Memory B cell (primary cell): ENCODE measurements at regions not wholly inside any gene's neighbourhood (a gene's known extent, or its start where the extent isn't known, plus 50 kb on each side); places are given as distances from the start of the nearest gene placed in this dataset.
"Not testable (repeated sequence)": the region's sequence is repeated elsewhere in the genome, so short reads cannot be mapped to it uniquely, and the experiment has no call there.

Experiments used
- ATAC-seq: fragments of 150-1000 bp; cut with Tn5 transposase; 2 replicates; pipeline ENCODE4 v1.10.0; 2021; ENCODE audit warnings: low read depth, mild to moderate bottlenecking, moderate library complexity
- DNase-seq, 2 donors: peaks; one replicate each; pipeline ENCODE4 v3.0.0; 2022; ENCODE audit warnings: low spot score in 2 of 2
- H3K27ac Mint-ChIP-seq: one replicate; pipeline ENCODE4 v1.8.0; 2022; ENCODE audit warnings: mild to moderate bottlenecking, moderate library complexity, mixed read lengths
- H3K27me3 Mint-ChIP-seq: one replicate; pipeline ENCODE4 v1.8.0; 2022; ENCODE audit warnings: mixed read lengths
- H3K36me3 Mint-ChIP-seq: one replicate; pipeline ENCODE4 v1.8.0; 2022; ENCODE audit warnings: mild to moderate bottlenecking, mixed read lengths
- H3K4me1 Mint-ChIP-seq: one replicate; pipeline ENCODE4 v1.8.0; 2022; ENCODE audit warnings: mixed read lengths
- H3K4me3 Mint-ChIP-seq: one replicate; pipeline ENCODE4 v1.8.0; 2022; ENCODE audit warnings: mild to moderate bottlenecking, moderate library complexity, mixed read lengths
- H3K9me3 Mint-ChIP-seq: one replicate; pipeline ENCODE4 v1.8.0; 2022; ENCODE audit warnings: mixed read lengths

DNA sequence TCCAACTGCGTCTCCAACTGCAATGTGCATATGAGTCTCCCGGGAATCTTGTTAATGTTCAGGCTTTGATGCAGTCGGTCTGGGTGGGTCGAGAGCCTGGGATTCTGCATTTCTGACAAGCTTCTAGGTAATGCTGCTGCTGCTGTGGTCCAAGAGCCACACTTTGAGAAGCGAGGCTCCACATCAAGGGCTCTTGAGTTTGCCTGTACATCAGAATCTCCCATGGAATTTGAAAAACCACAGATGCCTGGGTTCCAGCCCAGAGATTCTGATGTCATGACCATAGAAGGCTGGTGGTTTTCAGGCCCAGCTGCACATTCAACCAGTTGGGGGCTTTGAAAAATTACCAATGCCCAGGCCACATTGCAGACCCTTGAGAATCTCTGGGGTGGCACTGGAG, 93.9 kb upstream of the TARDBP start:
- Mint-ChIP-seq H3K9me3 (no peaks in the 10 kb centered on the region), H3K27me3 (peaks cover 10% of the 10 kb centered on the region), H3K4me3 (no peak overlapping the region), H3K27ac (no peak overlapping the region), H3K36me3 (no peaks in the 10 kb centered on the region), H3K4me1 (peaks cover 11% of the 10 kb centered on the region)
- DNase-seq (no peak), ATAC-seq (no peak)

DNA sequence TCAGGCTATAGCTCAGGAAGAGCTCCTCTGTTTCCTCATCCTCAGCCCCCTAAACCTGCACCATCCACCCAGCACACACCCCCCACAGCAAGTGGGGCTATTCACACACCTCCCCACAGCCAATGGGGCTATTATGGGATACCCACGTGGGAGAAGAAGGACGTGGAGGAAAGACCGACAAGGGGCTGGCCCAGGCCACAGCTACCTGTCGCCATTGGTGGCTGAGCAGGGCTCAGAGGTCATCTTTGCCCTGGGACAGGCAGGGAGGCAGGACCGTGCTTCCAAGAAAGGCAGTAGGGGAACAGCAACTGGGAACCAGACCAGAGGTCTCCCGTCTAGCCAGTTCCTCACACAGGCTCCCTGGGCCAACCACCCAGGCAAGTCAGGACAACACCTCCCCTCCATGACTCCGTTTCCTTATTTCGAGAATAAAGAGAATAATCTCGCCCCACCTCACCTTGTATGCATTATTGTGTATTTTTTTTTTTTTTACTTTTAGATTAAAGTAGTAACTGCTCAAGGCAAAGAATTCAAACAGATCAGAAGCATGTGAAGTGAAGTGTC, 92.3 kb upstream of the TARDBP start:
- Mint-ChIP-seq H3K36me3 (no peaks in the 10 kb centered on the region), H3K27ac (no peak overlapping the region), H3K4me3 (no peak overlapping the region), H3K4me1 (peaks cover 11% of the 10 kb centered on the region), H3K27me3 (peaks cover 8% of the 10 kb centered on the region), H3K9me3 (peaks cover 2% of the 10 kb centered on the region)
- DNase-seq = no peak
- ATAC-seq = no peak

DNA sequence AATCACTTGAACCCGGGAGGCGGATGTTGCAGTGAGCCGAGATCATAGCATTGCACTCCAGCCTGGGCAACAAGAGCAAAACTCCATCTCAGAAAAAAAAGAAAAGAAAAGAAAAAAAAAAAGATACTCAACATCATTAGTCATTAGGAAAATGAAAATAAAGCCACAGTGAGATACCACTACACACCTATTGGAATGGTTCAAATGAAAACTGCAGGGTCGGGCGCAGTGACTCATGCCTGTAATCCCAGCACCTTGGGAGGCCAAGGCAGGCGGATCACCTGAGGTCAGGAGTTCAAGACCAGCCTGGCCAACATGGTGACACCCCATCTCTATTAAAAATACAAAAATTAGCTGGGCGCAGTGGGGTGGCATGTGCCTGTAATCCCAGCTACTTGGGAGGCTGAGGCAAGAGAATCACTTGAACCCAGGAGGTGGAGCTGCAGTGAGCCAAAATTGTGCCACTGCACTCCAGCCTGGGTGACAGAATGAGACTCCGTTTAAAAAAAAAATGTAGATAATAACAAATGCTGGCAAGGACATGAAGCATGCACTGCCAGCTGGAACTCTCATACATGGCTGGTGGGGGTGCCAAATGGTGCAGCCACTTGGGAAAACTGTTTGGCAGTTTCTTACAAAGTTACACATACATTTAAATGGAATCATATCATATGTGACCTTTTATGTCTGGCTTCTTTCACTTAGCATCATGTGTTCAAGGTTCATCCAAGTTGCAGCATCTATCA, 90.0 kb upstream of the TARDBP start:
- H3K4me1 Mint-ChIP-seq, H3K27ac Mint-ChIP-seq, H3K9me3 Mint-ChIP-seq, DNase-seq, ATAC-seq, H3K36me3 Mint-ChIP-seq, H3K4me3 Mint-ChIP-seq: not testable (repeated sequence)
- H3K27me3 Mint-ChIP-seq = peaks cover 11% of the 10 kb centered on the region

DNA sequence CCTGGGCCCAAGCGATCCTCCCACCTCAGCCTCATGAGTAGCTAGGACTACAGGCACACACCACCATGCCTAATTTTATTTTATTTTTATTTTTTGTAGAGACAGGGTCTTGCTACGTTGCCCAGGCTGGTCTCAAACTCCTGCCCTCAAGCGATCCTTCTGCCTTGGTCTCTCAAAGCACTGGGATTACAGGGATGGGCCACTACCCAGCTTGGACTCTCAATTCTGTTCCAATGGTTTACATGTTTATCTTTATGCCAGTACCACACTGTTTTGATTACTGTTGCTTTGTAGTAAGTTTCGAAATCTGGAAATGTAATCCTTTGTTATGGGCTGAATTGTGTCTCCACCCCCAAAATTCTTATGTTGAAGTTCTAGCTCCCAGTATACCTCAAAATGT, 88.4 kb upstream of the TARDBP start:
- DNase-seq (no peak), ATAC-seq (no peak)
- H3K9me3 Mint-ChIP-seq = peaks cover 3% of the 10 kb centered on the region
- H3K4me1 Mint-ChIP-seq = no peaks in the 10 kb centered on the region
- no peak overlapping the region for H3K27ac Mint-ChIP-seq
- H3K36me3 Mint-ChIP-seq = no peaks in the 10 kb centered on the region
- peaks cover 10% of the 10 kb centered on the region for H3K27me3 Mint-ChIP-seq
- H3K4me3 Mint-ChIP-seq = no peak overlapping the region

DNA sequence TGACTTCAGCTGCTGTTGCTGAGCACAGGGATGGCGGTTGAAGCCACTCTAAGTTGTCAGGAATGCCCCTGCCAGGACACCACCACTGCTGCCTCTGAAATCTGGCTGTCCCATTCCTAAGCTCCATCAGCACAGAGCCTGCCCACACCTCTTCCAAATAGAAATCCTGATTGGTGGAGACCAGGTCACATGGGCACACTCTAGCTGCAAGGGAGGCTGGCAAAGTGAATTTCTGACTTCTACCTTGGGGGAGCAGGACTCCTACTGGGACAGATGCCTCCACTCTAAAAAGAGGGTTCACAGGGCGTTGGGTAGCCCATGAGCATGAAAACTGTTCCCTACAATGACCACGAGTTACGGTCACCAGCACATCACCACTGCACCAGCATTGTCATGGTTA, 83.8 kb upstream of the TARDBP start:
- Mint-ChIP-seq H3K4me1 (no peaks in the 10 kb centered on the region), H3K9me3 (peaks cover 3% of the 10 kb centered on the region), H3K27me3 (peaks cover 5% of the 10 kb centered on the region), H3K4me3 (no peak overlapping the region), H3K36me3 (no peaks in the 10 kb centered on the region), H3K27ac (no peak overlapping the region)
- no peak for ATAC-seq
- DNase-seq = no peak

DNA sequence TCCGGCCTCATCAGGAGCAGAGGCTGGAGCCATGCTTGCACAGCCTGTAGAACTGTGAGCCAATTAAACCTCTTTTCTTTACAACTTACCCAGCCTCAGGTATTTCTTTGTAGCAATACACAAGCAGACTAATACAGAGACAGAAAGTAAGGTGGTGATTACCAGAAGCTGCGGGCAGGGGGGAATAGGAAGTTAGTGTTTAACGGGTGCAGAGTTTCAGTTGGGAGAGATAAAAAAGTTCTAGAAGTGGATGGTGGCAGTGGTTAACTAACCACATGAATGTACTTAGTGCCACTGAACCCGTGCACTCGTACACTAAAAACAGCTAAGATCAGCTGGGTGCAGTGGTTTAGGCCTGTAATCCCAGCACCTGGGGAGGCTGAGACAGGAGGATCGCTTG, 80.4 kb upstream of the TARDBP start:
- H3K4me1 Mint-ChIP-seq = no peaks in the 10 kb centered on the region
- no peak for DNase-seq
- no peak overlapping the region for H3K27ac Mint-ChIP-seq
- H3K9me3 Mint-ChIP-seq = peaks cover 1% of the 10 kb centered on the region
- peaks cover 2% of the 10 kb centered on the region for H3K27me3 Mint-ChIP-seq
- H3K4me3 Mint-ChIP-seq = no peak overlapping the region
- no peak for ATAC-seq
- no peaks in the 10 kb centered on the region for H3K36me3 Mint-ChIP-seq

DNA sequence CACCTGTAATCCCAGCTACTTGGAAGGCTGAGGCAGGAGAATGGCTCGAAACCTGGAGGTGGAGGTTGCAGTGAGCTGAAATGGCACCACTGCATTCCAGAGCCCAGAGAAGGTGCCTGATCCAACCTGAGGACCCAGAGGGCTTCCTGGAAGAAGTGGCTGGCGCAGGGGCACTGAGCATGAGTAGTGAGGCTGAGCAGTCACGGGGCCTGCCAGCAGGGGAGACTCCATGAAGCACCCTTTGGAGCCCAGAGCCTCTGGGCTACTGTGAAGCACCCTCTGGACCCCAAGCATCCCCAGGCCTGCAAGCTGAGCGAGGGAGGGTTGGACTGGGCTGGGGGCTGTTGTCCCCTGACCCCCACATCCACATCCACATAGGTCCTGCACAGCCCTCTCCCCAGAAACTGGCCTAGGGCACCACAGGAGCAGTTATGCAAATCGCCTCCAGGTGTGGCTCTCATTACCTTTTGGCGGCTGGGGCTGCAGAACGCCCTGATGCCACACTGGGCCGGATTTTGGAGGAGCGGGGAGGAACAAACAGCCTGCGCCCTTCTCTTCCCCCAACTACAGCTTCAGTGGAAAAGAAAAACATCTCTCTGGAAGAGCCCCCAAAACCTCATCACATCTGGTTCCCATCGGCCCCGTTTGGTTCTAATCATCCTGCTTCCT, 78.2 kb upstream of the TARDBP start:
- ATAC-seq = no peak
- Mint-ChIP-seq H3K27ac (no peak overlapping the region), H3K36me3 (no peaks in the 10 kb centered on the region), H3K27me3 (peaks cover 1% of the 10 kb centered on the region), H3K9me3 (no peaks in the 10 kb centered on the region), H3K4me3 (no peak overlapping the region), H3K4me1 (no peaks in the 10 kb centered on the region)
- DNase-seq = no peak

DNA sequence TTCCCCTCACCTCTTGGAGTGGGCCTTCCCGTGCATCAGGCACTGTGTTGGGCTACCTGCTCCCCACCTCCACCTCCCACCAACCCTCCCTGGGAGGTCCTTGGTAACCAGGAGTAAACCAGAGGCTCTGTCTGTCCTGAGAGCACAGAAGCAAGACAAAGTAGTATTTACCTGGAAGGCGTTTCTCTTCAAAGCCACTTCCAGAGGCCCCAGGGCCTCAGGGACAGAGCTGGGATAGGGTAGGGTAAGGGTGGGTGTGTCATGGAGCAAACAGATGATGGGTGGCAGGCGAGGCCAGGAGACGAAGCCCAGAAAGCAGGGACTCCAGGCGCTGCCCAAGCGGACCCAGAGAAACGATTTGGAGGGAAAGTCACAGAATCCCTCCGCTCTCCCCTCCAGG, 77.2 kb upstream of the TARDBP start:
- ATAC-seq (no peak), DNase-seq (no peak)
- Mint-ChIP-seq H3K9me3 (no peaks in the 10 kb centered on the region), H3K4me1 (peaks cover 8% of the 10 kb centered on the region), H3K36me3 (no peaks in the 10 kb centered on the region), H3K27ac (no peak overlapping the region), H3K27me3 (peaks cover 1% of the 10 kb centered on the region), H3K4me3 (no peak overlapping the region)

DNA sequence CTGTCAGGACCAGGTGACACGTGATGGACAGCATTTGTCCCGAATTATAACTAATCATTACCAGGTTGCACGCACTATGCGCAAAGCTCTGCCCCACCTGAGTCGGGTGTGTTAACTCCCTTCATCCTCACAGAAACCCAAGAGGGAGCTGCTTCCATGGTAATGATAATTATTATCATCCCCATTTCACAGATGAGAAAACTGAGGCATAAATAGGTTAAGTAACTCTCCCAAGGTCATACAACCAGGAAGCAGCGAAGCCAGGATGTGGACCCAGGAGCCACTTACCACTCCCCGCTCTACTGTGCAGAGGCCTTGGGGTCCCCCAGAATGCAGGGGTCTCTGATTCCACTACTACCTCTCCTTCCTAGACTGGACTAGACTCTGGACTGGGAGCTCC, 76.7 kb upstream of the TARDBP start:
- peaks cover 10% of the 10 kb centered on the region for H3K4me1 Mint-ChIP-seq
- H3K27me3 Mint-ChIP-seq = peaks cover 1% of the 10 kb centered on the region
- ATAC-seq (no peak), DNase-seq (no peak)
- no peak overlapping the region for H3K4me3 Mint-ChIP-seq
- H3K36me3 Mint-ChIP-seq = no peaks in the 10 kb centered on the region
- H3K9me3 Mint-ChIP-seq = no peaks in the 10 kb centered on the region
- no peak overlapping the region for H3K27ac Mint-ChIP-seq

DNA sequence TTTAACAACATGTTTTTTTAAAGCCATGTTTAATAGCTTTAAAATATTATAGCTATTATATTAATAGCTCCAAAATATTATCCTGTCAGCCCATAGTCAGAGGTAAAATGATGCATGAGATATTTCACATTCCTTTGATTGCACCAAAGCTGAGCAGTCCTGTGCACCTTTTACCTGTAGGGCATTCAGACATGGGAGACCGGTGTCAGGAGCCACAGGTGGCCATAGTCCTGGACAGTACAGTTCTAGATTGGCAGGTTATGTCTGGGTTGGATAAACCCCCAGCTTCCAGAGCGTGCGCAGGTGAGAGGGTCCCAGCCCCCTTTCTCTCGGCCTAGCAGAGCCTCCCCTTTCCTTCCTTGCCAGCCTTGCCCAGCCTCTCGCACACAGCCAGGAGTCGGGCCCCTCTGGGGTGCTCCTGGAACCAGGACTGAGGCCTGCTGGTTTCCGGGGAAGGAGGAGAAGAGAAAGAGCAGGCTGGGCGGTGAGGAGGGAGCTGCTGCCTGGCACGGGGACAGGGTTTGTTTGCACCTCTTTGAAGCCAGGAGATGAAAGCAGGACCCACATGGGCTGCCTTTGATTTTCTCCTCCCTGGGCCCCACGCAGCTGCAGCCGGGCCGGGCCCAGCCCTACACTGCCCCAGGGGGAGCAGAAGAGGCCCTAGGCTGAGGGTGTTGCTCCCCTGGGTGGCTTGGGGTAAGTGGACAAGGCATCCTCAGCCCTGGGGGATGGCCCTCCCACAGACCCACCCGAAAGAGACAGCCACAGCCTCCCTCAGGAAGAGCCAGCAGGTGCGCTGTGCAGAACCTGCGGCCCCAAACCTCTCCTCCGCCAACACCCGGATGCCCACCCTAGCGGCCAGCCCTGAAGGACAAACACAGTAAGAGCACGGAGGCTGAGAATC, 75.2 kb upstream of the TARDBP start:
- ATAC-seq (no peak), DNase-seq (no peak)
- Mint-ChIP-seq H3K9me3 (no peaks in the 10 kb centered on the region), H3K36me3 (no peaks in the 10 kb centered on the region), H3K27ac (no peak overlapping the region), H3K4me3 (no peak overlapping the region), H3K27me3 (peaks cover 1% of the 10 kb centered on the region), H3K4me1 (peaks cover 10% of the 10 kb centered on the region)

DNA sequence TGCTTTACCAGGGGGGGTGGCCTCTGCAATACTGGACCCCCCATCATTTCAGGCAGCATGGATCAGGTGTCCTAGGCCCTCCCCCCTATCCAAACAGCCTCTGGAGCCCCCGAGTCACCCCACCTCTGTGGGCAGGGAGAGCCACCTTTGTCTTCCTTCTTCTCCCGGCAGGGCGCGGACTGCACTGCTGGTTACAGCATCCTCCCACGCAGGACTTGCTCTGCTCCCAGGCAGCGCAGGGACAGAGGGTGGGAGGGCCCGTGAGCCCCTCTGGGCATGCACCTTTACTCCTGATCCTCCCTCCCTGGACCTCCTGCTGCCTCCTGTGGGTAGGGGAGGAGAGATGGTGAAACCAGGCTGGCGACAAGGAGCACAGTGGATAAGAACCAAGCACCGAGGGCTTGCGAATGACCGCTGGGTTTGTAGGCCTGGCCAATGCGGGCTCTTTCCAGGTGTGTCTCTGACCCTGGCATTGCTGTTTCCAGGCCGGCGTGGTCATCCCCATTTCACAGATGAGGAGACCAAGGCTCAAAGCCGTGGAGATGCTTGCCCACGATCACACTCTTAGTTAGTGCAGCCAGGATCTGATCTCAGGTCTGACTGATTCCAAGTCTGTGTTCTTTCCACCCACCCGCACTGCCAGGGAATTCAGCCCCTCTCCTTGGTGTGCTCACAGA, 73.6 kb upstream of the TARDBP start:
- Mint-ChIP-seq H3K36me3 (no peaks in the 10 kb centered on the region), H3K9me3 (no peaks in the 10 kb centered on the region), H3K27ac (no peak overlapping the region), H3K27me3 (peaks cover 5% of the 10 kb centered on the region), H3K4me3 (no peak overlapping the region), H3K4me1 (peaks cover 13% of the 10 kb centered on the region)
- DNase-seq (no peak), ATAC-seq (no peak)

DNA sequence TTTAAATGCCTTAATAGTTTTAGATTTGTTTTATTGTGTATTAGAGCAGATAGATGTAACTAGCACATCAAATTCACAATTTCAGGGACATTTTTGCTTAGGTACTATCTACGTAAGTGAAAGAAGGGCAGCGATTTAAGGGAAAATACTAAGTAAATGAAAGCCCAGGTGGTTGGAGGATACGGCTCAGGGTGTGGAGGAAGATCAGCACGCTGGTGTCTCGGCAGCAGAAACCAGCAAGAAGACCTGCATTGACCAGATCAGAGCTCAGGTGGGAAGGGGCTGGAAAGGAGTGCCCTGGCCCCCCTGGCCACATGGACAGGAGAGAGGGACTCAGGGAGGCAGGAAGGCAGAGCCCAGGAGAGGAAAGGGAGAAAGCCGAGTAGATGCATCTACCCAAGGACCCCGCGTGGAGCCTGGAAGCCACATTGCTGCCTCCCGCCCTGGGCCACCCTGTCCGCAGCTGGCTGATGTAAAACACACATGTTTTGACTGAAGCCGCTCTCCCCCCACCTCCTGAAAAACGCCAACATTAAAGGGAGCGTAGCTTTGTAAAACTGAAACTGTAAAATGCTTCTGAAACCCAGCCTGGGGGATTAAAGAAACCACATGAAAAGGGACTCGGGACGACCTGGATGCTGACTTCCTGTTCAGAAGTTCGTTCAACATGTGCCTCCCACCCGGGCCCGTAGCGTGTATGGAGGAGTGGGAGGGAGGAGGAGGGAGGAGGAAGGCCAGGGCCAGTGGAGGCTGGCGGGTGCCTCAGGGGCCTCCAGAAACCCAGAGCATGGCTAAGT, 72.6 kb upstream of the TARDBP start:
- H3K9me3 Mint-ChIP-seq = no peaks in the 10 kb centered on the region
- DNase-seq = no peak
- H3K4me3 Mint-ChIP-seq = peak overlapping the region; percentile 24
- peaks cover 8% of the 10 kb centered on the region for H3K27me3 Mint-ChIP-seq
- peaks cover 16% of the 10 kb centered on the region for H3K4me1 Mint-ChIP-seq
- H3K27ac Mint-ChIP-seq = no peak overlapping the region
- ATAC-seq = peak; percentile 31
- no peaks in the 10 kb centered on the region for H3K36me3 Mint-ChIP-seq

DNA sequence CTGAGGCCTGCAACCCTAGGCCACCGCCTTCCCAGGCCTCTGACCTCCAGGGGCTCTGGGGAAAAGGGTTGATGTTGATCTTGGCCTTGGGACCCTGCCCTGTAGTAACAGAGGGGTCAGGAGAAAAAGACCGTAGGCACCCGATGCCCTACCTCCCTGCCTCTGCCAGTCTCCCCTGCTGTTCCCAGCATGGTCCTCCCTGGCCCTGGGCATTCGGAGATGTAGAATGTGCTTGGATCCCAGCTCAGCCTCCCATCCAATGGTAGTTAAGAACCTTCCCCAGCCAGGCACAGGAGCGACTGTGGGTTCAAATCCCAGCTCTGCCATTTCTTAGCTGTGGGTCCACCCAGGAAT, 72.0 kb upstream of the TARDBP start:
- no peak overlapping the region for H3K27ac Mint-ChIP-seq
- no peak for ATAC-seq
- H3K36me3 Mint-ChIP-seq = no peaks in the 10 kb centered on the region
- H3K4me3 Mint-ChIP-seq = peak overlapping the region; percentile 21
- no peak for DNase-seq
- H3K9me3 Mint-ChIP-seq = no peaks in the 10 kb centered on the region
- H3K27me3 Mint-ChIP-seq = peaks cover 9% of the 10 kb centered on the region
- H3K4me1 Mint-ChIP-seq = peaks cover 16% of the 10 kb centered on the region
